Hypothalamus (tissue), 51 donors: ENCODE measurements at regions not wholly inside any gene's neighbourhood (a gene's known extent, or its start where the extent isn't known, plus 50 kb on each side); places are given as distances from the start of the nearest gene placed in this dataset.

Experiments used
- DNase-seq, 51 donors: peaks; one replicate each; lab custom pipeline; 2025; lab: John Stamatoyannopoulos, UW

GRCh38 chr11:106212081-106212480 lies 134.6 kb downstream of the AASDHPPT start:
- no peak for DNase-seq

- no peak for DNase-seq
Measured at GRCh38 chr11:106216281-106216680, 138.8 kb downstream of the AASDHPPT start.

- DNase-seq = no peak
Measured at GRCh38 chr11:106217456-106217855, 140.0 kb downstream of the AASDHPPT start.

GRCh38 chr11:106218106-106218505 lies 140.6 kb downstream of the AASDHPPT start:
- DNase-seq = no peak

- DNase-seq = no peak
Measured at GRCh38 chr11:106222626-106223025, 145.2 kb downstream of the AASDHPPT start.

GRCh38 chr11:106224172-106224571 lies 146.7 kb downstream of the AASDHPPT start:
- DNase-seq = no peak

- no peak for DNase-seq
Measured at GRCh38 chr11:106228996-106229395, 151.5 kb downstream of the AASDHPPT start.

- DNase-seq = no peak
Measured at GRCh38 chr11:106231591-106231990, 154.1 kb downstream of the AASDHPPT start.

- no peak for DNase-seq
Measured at GRCh38 chr11:106233191-106233590, 155.7 kb downstream of the AASDHPPT start.

GRCh38 chr11:106234794-106235193 lies 157.3 kb downstream of the AASDHPPT start:
- DNase-seq = no peak

- DNase-seq = no peak
Measured at GRCh38 chr11:106236295-106236694, 158.8 kb downstream of the AASDHPPT start.

GRCh38 chr11:106238704-106239360 lies 161.4 kb downstream of the AASDHPPT start:
- no peak for DNase-seq

- DNase-seq = no peak
Measured at GRCh38 chr11:106241601-106242257, 164.3 kb downstream of the AASDHPPT start.

- DNase-seq = no peak
Measured at GRCh38 chr11:106242718-106243415, 165.4 kb downstream of the AASDHPPT start.

- no peak for DNase-seq
Measured at GRCh38 chr11:106246495-106246894, 169.0 kb downstream of the AASDHPPT start.

GRCh38 chr11:106249617-106250239 lies 172.3 kb downstream of the AASDHPPT start:
- DNase-seq = no peak

- no peak for DNase-seq
Measured at GRCh38 chr11:106262852-106263251, 185.4 kb downstream of the AASDHPPT start.

- DNase-seq = no peak
Measured at GRCh38 chr11:106263527-106263926, 186.1 kb downstream of the AASDHPPT start.

- DNase-seq = no peak
Measured at GRCh38 chr11:106271086-106271485, 193.6 kb downstream of the AASDHPPT start.

- no peak for DNase-seq
Measured at GRCh38 chr11:106271686-106272085, 194.2 kb downstream of the AASDHPPT start.

GRCh38 chr11:106275151-106275550 lies 197.7 kb downstream of the AASDHPPT start:
- no peak for DNase-seq
